GM23338 (cell line): ENCODE measurements at regions not wholly inside any gene's neighbourhood (a gene's known extent, or its start where the extent isn't known, plus 50 kb on each side); places are given as distances from the start of the nearest gene placed in this dataset.

Source experiments
- ATAC-seq: fragments of 200-7000 bp; cut with Tn5 transposase; 3 replicates; pipeline ENCODE4 v1.9.1; 2020
- DNase-seq: peaks from one replicate; pipeline ENCODE4 v3.0.0-alpha.2; 2015; ENCODE audit warnings: low spot score
- H2AFZ ChIP-seq: fragments of 200-600 bp; sonication (generic); 2 replicates; pipeline ENCODE4 v1.8.0; 2016; ENCODE audit warnings: antibody characterized with exemption, mild to moderate bottlenecking, moderate library complexity
- H3F3A ChIP-seq: fragments of 200-600 bp; sonication (generic); replicated peaks from 2 replicates; pipeline ENCODE4 v1.8.0; 2017; ENCODE audit warnings: antibody characterized with exemption, mixed run types, low read depth
- H3K27ac ChIP-seq: fragments of 200-600 bp; sonication (generic); 2 replicates; pipeline ENCODE4 v1.6.1; 2016; ENCODE audit warnings: low read depth
- H3K27me3 ChIP-seq: fragments of 200-600 bp; sonication (generic); 2 replicates; pipeline ENCODE4 v1.8.0; 2016; ENCODE audit warnings: mild to moderate bottlenecking, mixed run types, moderate library complexity; ENCODE audit not compliant: insufficient read depth
- H3K36me3 ChIP-seq: fragments of 200-600 bp; sonication (generic); 2 replicates; pipeline ENCODE4 v1.8.0; 2016; ENCODE audit warnings: mild to moderate bottlenecking; ENCODE audit not compliant: insufficient read depth
- H3K4me1 ChIP-seq: fragments of 200-600 bp; sonication (generic); 2 replicates; pipeline ENCODE4 v1.8.0; 2016; ENCODE audit warnings: mild to moderate bottlenecking, moderate library complexity; ENCODE audit not compliant: insufficient read depth
- H3K4me2 ChIP-seq: fragments of 200-600 bp; sonication (generic); 2 replicates; pipeline ENCODE4 v1.7.1; 2017; ENCODE audit warnings: mixed run types
- H3K4me3 ChIP-seq: fragments of 200-600 bp; sonication (generic); 2 replicates; pipeline ENCODE4 v1.6.1; 2016; ENCODE audit warnings: mixed run types
- H3K79me2 ChIP-seq: fragments of 200-600 bp; sonication (generic); replicated peaks from 2 replicates; pipeline ENCODE4 v1.8.0; 2017; ENCODE audit warnings: mild to moderate bottlenecking; ENCODE audit not compliant: insufficient read depth
- H3K9me2 ChIP-seq: fragments of 200-600 bp; sonication (generic); 2 replicates; pipeline ENCODE4 v1.8.0; 2017; ENCODE audit not compliant: insufficient read depth
- H4K20me1 ChIP-seq: fragments of 200-600 bp; sonication (generic); replicated peaks from 2 replicates; pipeline ENCODE4 v1.8.0; 2017; ENCODE audit warnings: mild to moderate bottlenecking; ENCODE audit not compliant: insufficient read depth
- H3K27ac Mint-ChIP-seq: 2 replicates; pipeline ENCODE4 v1.8.0; 2020; ENCODE audit warnings: inconsistent platforms, mild to moderate bottlenecking, moderate library complexity, mixed read lengths
- H3K27me3 Mint-ChIP-seq: 3 replicates; pipeline ENCODE4 v1.8.0; 2022; ENCODE audit warnings: low read depth, mild to moderate bottlenecking, moderate library complexity, mixed read lengths, inconsistent platforms; ENCODE audit not compliant: insufficient read depth, poor library complexity
- H3K36me3 Mint-ChIP-seq: 3 replicates; pipeline ENCODE4 v1.8.0; 2021; ENCODE audit warnings: low read depth, mild to moderate bottlenecking, inconsistent platforms, moderate library complexity, mixed read lengths
- H3K4me1 Mint-ChIP-seq: 3 replicates; pipeline ENCODE4 v1.8.0; 2020; ENCODE audit warnings: mild to moderate bottlenecking, inconsistent platforms, mixed read lengths
- H3K4me3 Mint-ChIP-seq: 3 replicates; pipeline ENCODE4 v1.8.0; 2021; ENCODE audit warnings: moderate library complexity, mild to moderate bottlenecking, inconsistent platforms, mixed read lengths
- H3K9me3 Mint-ChIP-seq: 3 replicates; pipeline ENCODE4 v1.8.0; 2020; ENCODE audit warnings: moderate library complexity, mild to moderate bottlenecking, inconsistent platforms, mixed read lengths
- CREB1 ChIP-seq: fragments of 250-450 bp; sonication (Bioruptor Pico); IDR thresholded peaks from 2 replicates; pipeline ENCODE4 v1.5.0; 2020; ENCODE audit warnings: low read depth, mild to moderate bottlenecking, moderate library complexity
- JUNB ChIP-seq: IDR thresholded peaks from one replicate; pipeline ENCODE4 v1.6.1; 2016; ENCODE audit warnings: antibody characterized with exemption; ENCODE audit not compliant: unreplicated experiment
- STAT1 ChIP-seq: IDR thresholded peaks from one replicate; pipeline ENCODE4 v1.6.1; 2016; ENCODE audit warnings: antibody characterized with exemption; ENCODE audit not compliant: unreplicated experiment
- ZNF114 ChIP-seq: fragments of 250-450 bp; sonication (Bioruptor Pico); IDR thresholded peaks from 2 replicates; pipeline ENCODE4 v1.5.0; 2020; ENCODE audit warnings: mild to moderate bottlenecking, moderate library complexity
- ZNF331 ChIP-seq: fragments of 250-450 bp; sonication (Bioruptor Pico); IDR thresholded peaks from 2 replicates; pipeline ENCODE4 v1.5.0; 2020; ENCODE audit warnings: low read depth, mild to moderate bottlenecking, moderate library complexity
- TF ChIP-seq, protein P1 (sequence below): IDR thresholded peaks from one replicate; pipeline ENCODE4 v1.6.1; 2018; ENCODE audit warnings: antibody characterized with exemption; ENCODE audit not compliant: unreplicated experiment
- TF ChIP-seq, protein P2 (sequence below): fragments of 250-450 bp; sonication (Bioruptor Pico); IDR thresholded peaks from 2 replicates; pipeline ENCODE4 v1.5.0; 2020; ENCODE audit warnings: mild to moderate bottlenecking, moderate library complexity

DNA sequence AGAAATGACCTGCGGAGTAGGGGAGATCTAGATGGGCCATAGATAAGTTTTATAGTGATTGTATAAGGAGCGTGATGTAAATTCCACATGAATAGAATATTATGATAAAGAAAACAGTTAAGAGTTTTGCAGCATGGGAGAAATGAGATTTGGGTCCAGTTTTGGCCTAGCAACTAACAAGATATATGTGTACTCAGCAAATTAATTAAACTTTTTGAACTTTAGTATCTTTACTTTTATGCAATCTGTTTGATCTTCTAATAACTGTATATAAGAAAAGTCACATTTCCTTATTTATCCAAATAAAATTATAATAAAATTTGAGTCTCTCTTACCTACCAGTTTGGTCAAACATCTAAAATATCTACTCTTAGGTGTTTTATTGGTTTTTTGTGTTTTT is 1011.8 kb upstream of the NCAM2 start (continued):
- TF ChIP-seq, protein P1, sequence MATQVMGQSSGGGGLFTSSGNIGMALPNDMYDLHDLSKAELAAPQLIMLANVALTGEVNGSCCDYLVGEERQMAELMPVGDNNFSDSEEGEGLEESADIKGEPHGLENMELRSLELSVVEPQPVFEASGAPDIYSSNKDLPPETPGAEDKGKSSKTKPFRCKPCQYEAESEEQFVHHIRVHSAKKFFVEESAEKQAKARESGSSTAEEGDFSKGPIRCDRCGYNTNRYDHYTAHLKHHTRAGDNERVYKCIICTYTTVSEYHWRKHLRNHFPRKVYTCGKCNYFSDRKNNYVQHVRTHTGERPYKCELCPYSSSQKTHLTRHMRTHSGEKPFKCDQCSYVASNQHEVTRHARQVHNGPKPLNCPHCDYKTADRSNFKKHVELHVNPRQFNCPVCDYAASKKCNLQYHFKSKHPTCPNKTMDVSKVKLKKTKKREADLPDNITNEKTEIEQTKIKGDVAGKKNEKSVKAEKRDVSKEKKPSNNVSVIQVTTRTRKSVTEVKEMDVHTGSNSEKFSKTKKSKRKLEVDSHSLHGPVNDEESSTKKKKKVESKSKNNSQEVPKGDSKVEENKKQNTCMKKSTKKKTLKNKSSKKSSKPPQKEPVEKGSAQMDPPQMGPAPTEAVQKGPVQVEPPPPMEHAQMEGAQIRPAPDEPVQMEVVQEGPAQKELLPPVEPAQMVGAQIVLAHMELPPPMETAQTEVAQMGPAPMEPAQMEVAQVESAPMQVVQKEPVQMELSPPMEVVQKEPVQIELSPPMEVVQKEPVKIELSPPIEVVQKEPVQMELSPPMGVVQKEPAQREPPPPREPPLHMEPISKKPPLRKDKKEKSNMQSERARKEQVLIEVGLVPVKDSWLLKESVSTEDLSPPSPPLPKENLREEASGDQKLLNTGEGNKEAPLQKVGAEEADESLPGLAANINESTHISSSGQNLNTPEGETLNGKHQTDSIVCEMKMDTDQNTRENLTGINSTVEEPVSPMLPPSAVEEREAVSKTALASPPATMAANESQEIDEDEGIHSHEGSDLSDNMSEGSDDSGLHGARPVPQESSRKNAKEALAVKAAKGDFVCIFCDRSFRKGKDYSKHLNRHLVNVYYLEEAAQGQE: no peak
- TF ChIP-seq ZNF114 (CRISPR knock-in tag) (no peak), JUNB (no peak), STAT1 (no peak), ZNF331 (no peak), CREB1 (no peak)

GRCh38 chr21:19987671-19988070 is 1010.5 kb upstream of the NCAM2 start:
- H3K4me1 Mint-ChIP-seq: no peaks in the 10 kb centered on the region
- H3K36me3 Mint-ChIP-seq: no peaks in the 10 kb centered on the region
- H3K9me3 Mint-ChIP-seq: no peaks in the 10 kb centered on the region
- Histone ChIP-seq H3K4me1 (no peaks in the 10 kb centered on the region), H3K9me2 (no peaks in the 10 kb centered on the region), H4K20me1 (no peaks in the 10 kb centered on the region), H3K27ac (no peak overlapping the region), H3K79me2 (no peaks in the 10 kb centered on the region), H2AFZ (no peak overlapping the region), H3K36me3 (no peaks in the 10 kb centered on the region), H3K27me3 (no peaks in the 10 kb centered on the region), H3K4me3 (no peak overlapping the region), H3K4me2 (no peak overlapping the region), H3F3A (no peaks in the 10 kb centered on the region)
- DNase-seq: no peak
- no peak overlapping the region for H3K4me3 Mint-ChIP-seq
- no peaks in the 10 kb centered on the region for H3K27me3 Mint-ChIP-seq
- ATAC-seq: no peak
- TF ChIP-seq, protein P2, sequence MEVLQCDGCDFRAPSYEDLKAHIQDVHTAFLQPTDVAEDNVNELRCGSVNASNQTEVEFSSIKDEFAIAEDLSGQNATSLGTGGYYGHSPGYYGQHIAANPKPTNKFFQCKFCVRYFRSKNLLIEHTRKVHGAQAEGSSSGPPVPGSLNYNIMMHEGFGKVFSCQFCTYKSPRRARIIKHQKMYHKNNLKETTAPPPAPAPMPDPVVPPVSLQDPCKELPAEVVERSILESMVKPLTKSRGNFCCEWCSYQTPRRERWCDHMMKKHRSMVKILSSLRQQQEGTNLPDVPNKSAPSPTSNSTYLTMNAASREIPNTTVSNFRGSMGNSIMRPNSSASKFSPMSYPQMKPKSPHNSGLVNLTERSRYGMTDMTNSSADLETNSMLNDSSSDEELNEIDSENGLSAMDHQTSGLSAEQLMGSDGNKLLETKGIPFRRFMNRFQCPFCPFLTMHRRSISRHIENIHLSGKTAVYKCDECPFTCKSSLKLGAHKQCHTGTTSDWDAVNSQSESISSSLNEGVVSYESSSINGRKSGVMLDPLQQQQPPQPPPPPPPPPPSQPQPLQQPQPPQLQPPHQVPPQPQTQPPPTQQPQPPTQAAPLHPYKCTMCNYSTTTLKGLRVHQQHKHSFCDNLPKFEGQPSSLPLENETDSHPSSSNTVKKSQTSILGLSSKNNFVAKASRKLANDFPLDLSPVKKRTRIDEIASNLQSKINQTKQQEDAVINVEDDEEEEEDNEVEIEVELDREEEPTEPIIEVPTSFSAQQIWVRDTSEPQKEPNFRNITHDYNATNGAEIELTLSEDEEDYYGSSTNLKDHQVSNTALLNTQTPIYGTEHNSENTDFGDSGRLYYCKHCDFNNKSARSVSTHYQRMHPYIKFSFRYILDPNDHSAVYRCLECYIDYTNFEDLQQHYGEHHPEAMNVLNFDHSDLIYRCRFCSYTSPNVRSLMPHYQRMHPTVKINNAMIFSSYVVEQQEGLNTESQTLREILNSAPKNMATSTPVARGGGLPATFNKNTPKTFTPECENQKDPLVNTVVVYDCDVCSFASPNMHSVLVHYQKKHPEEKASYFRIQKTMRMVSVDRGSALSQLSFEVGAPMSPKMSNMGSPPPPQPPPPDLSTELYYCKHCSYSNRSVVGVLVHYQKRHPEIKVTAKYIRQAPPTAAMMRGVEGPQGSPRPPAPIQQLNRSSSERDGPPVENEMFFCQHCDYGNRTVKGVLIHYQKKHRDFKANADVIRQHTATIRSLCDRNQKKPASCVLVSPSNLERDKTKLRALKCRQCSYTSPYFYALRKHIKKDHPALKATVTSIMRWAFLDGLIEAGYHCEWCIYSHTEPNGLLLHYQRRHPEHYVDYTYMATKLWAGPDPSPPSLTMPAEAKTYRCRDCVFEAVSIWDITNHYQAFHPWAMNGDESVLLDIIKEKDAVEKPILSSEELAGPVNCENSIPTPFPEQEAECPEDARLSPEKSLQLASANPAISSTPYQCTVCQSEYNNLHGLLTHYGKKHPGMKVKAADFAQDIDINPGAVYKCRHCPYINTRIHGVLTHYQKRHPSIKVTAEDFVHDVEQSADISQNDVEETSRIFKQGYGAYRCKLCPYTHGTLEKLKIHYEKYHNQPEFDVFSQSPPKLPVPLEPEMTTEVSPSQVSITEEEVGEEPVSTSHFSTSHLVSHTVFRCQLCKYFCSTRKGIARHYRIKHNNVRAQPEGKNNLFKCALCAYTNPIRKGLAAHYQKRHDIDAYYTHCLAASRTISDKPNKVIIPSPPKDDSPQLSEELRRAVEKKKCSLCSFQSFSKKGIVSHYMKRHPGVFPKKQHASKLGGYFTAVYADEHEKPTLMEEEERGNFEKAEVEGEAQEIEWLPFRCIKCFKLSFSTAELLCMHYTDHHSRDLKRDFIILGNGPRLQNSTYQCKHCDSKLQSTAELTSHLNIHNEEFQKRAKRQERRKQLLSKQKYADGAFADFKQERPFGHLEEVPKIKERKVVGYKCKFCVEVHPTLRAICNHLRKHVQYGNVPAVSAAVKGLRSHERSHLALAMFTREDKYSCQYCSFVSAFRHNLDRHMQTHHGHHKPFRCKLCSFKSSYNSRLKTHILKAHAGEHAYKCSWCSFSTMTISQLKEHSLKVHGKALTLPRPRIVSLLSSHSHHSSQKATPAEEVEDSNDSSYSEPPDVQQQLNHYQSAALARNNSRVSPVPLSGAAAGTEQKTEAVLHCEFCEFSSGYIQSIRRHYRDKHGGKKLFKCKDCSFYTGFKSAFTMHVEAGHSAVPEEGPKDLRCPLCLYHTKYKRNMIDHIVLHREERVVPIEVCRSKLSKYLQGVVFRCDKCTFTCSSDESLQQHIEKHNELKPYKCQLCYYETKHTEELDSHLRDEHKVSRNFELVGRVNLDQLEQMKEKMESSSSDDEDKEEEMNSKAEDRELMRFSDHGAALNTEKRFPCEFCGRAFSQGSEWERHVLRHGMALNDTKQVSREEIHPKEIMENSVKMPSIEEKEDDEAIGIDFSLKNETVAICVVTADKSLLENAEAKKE (CRISPR knock-in tag): no peak
- TF ChIP-seq ZNF114 (CRISPR knock-in tag): no peak
- TF ChIP-seq JUNB: no peak
- no peak overlapping the region for H3K27ac Mint-ChIP-seq
